GM12878 (cell line): ENCODE measurements at regions not wholly inside any gene's neighbourhood (a gene's known extent, or its start where the extent isn't known, plus 50 kb on each side); places are given as distances from the start of the nearest gene placed in this dataset.

Source experiments
- ATAC-seq: fragments of 200-7000 bp; cut with Tn5 transposase; 3 replicates; pipeline ENCODE4 v1.9.1; 2020; ENCODE audit warnings: mild to moderate bottlenecking, moderate library complexity
- BruUV-seq: library from RNA; stranded (reverse); fragments of 400-500 nt; replicated peaks from 2 replicates; lab custom pipeline; 2021; lab: Mats Ljungman, UMichigan
- CTCF ChIA-PET: fragments of 300-600 bp; sonication (Branson Sonifier 250); formaldehyde crosslinking; extraction: SDS; loops from one replicate; lab custom pipeline; 2021; ENCODE audit warnings: inconsistent platforms; lab: Yijun Ruan, JAX
- POLR2A ChIA-PET: fragments of 350-600 bp; formaldehyde crosslinking; extraction: SDS; loops from one replicate; lab custom pipeline; 2021; ENCODE audit warnings: inconsistent platforms; lab: Charles Lee
- RAD21 ChIA-PET: fragments of 300-600 bp; sonication (Branson Sonifier 250); formaldehyde crosslinking; loops from one replicate; lab custom pipeline; 2023; ENCODE audit warnings: antibody characterized with exemption; ENCODE audit not compliant: unreplicated experiment; lab: Charles Lee
- SMC1A ChIA-PET: fragments of 300-600 bp; sonication (Branson Sonifier 250); formaldehyde crosslinking; loops from one replicate; lab custom pipeline; 2023; ENCODE audit not compliant: unreplicated experiment, uncharacterized antibody; lab: Charles Lee
- DNase-seq: peaks from one replicate; pipeline ENCODE4 v3.0.0-alpha.2; 2011; ENCODE audit warnings: low read depth, low spot score
- FAIRE-seq: peaks from 3 replicates; lab custom pipeline; 2011; peaks lifted over from hg19 to GRCh38; lab: Jason Lieb, UNC
- H2AFZ ChIP-seq: 2 replicates; pipeline ENCODE4 v1.6.0; 2011; ENCODE audit warnings: low read depth, low read length, control low read depth; ENCODE audit not compliant: control insufficient read depth
- H3K27ac ChIP-seq: 2 replicates; pipeline ENCODE4 v1.5.1; 2011; ENCODE audit warnings: control low read depth; ENCODE audit not compliant: control insufficient read depth, insufficient read depth
- H3K27me3 ChIP-seq, 2 experiments: replicated peaks in 1 of 2; 2 replicates each; pipeline versions ENCODE4 v1.6.0 to v1.6.1; 2011; ENCODE audit warnings: low read length in 1 of 2; ENCODE audit not compliant: control insufficient read depth in 2 of 2, insufficient read depth in 2 of 2
- H3K36me3 ChIP-seq, 2 experiments: 2 replicates each; pipeline ENCODE4 v1.5.1; 2011; ENCODE audit warnings: low read length in 1 of 2; ENCODE audit not compliant: control insufficient read depth in 2 of 2, insufficient read depth in 2 of 2
- H3K4me1 ChIP-seq: 2 replicates; pipeline ENCODE4 v1.6.1; 2011; ENCODE audit warnings: mild to moderate bottlenecking, low read length, moderate library complexity, mixed read lengths; ENCODE audit not compliant: control insufficient read depth, insufficient read depth
- H3K4me2 ChIP-seq: 2 replicates; pipeline ENCODE4 v1.6.0; 2011; ENCODE audit warnings: control low read depth; ENCODE audit not compliant: control insufficient read depth, insufficient read depth
- H3K4me3 ChIP-seq: fragments of 200-600 bp; sonication (generic); 2 replicates; pipeline ENCODE4 v1.5.1; 2016
- H3K79me2 ChIP-seq: 2 replicates; pipeline ENCODE4 v1.6.0; 2011; ENCODE audit warnings: low read length; ENCODE audit not compliant: control insufficient read depth, insufficient read depth
- H3K9ac ChIP-seq: 2 replicates; pipeline ENCODE4 v1.8.0; 2011; ENCODE audit warnings: low read length, control low read depth, mixed read lengths; ENCODE audit not compliant: control insufficient read depth, insufficient read depth
- H3K9me3 ChIP-seq: replicated peaks from 3 replicates; pipeline ENCODE4 v1.5.1; 2011; ENCODE audit warnings: mild to moderate bottlenecking, low read length; ENCODE audit not compliant: control insufficient read depth, insufficient read depth
- H4K20me1 ChIP-seq: 2 replicates; pipeline ENCODE4 v1.6.0; 2011; ENCODE audit not compliant: control insufficient read depth, insufficient read depth
- CEBPB ChIP-seq, 2 experiments: fragments of 150-350 bp in 1 of 2; IDR thresholded peaks; 2 replicates each; pipeline ENCODE4 v1.6.1; 2012 to 2014; ENCODE audit warnings: low read depth in 2 of 2, low read length in 2 of 2, borderline replicate concordance in 1 of 2, inconsistent platforms in 1 of 2
- CHD2 ChIP-seq: IDR thresholded peaks from 2 replicates; pipeline ENCODE4 v1.6.1; 2011; ENCODE audit warnings: low read depth, low read length, improper control_type of control experiment, borderline replicate concordance
- EGR1 ChIP-seq, 2 experiments: IDR thresholded peaks; 1 replicate in 1 of 2; 2 replicates in 1 of 2; pipeline ENCODE4 v1.6.1; 2011 to 2012; ENCODE audit warnings: low read depth in 2 of 2, low read length in 2 of 2, borderline replicate concordance in 1 of 2, mild to moderate bottlenecking in 1 of 2, moderate library complexity in 1 of 2
- ETV6 ChIP-seq, 2 experiments: fragments of 450-650 bp in 1 of 2; IDR thresholded peaks in 1 of 2; conservative IDR thresholded peaks in 1 of 2; 2 replicates each; pipeline ENCODE4 v1.6.1; 2014; ENCODE audit warnings: antibody characterized with exemption in 1 of 2, borderline replicate concordance in 1 of 2, low read depth in 1 of 2, mild to moderate bottlenecking in 1 of 2, moderate library complexity in 1 of 2
- PKNOX1 ChIP-seq: fragments of 450-650 bp; IDR thresholded peaks from 2 replicates; pipeline ENCODE4 v1.6.1; 2016; ENCODE audit warnings: mild to moderate bottlenecking
- PML ChIP-seq: IDR thresholded peaks from 2 replicates; pipeline ENCODE4 v1.6.1; 2012; ENCODE audit warnings: low read length, inconsistent platforms
- POLR2AphosphoS5 ChIP-seq: IDR thresholded peaks from 2 replicates; pipeline ENCODE4 v1.6.1; 2011; ENCODE audit warnings: mild to moderate bottlenecking, low read length, inconsistent platforms
- SIN3A ChIP-seq: IDR thresholded peaks from 2 replicates; pipeline ENCODE4 v1.6.1; 2012; ENCODE audit warnings: low read depth, low read length, improper control_type of control experiment
- TARDBP ChIP-seq: IDR thresholded peaks from 2 replicates; pipeline ENCODE4 v1.6.1; 2016; ENCODE audit warnings: borderline replicate concordance
- TCF7 ChIP-seq: IDR thresholded peaks from 2 replicates; pipeline ENCODE4 v1.6.1; 2014; ENCODE audit warnings: antibody characterized with exemption, borderline replicate concordance
- YY1 ChIP-seq: IDR thresholded peaks from 2 replicates; pipeline ENCODE4 v1.6.1; 2011; ENCODE audit warnings: low read depth, mild to moderate bottlenecking, low read length
- ZBTB11 ChIP-seq: fragments of 450-650 bp; formaldehyde crosslinking; IDR thresholded peaks from 2 replicates; pipeline ENCODE4 v1.5.0; 2022; ENCODE audit warnings: mild to moderate bottlenecking, missing genetic modification characterization
- WGBS: methylation state at CpG from one replicate; pipeline ENCODE4 v1.1.6; 2016; ENCODE audit warnings: low lambda C conversion rate; ENCODE audit not compliant: insufficient replicate concordance, insufficient coverage; ENCODE audit errors: missing lambda C conversion rate; 5-methylcytosine and 5-hydroxymethylcytosine counted together
- in situ Hi-C: fragments of 300-500 bp; cut with MboI; formaldehyde crosslinking; loops from 9 replicates; pipeline ENCODE4 v1.14.3; 2018; ENCODE audit warnings: mixed read lengths
- intact Hi-C: fragments of 100-400 bp; cut with micrococcal nuclease; formaldehyde crosslinking; loops from one replicate; pipeline ENCODE4 v1.14.2; 2022; ENCODE audit not compliant: unreplicated experiment

DNA sequence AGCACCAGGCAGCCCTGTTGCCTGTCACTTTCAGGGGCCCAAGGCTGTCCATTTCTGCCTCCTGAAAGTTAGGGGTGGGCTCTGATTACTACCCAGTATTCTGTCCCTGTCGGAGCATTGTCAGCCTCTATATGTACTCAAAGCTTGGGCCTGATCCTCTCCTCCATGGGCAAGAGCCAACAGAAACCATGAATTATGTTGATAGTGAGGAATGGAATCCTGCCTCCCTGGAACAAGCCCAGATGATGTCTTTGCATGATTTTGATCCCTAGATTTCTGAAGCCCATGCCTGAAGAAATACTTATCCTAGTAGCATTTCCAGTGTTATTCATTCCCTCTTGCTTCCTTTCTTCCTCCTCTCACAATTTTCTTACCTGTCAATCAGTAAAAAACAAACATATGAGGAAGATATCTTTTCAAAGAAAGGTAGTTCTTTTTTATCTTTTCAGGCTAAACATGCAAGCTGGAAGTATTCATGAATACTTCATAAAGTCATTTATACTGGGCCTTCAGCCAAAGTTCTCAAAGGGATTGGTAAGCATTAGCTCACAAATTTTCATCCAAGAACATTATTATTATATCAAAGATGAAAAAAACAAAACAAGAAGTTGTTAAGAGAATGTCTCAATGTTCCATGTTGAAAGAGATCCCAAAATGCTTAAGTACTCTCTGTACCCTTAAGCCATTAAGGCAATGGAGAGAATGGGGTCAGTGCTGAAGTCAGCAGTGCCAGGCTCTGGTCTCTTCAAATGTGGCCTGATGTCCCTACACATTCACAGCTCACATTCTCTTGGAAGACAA is 171.7 kb downstream of the NHLRC3 start:
- ATAC-seq (no peak), DNase-seq (no peak), FAIRE-seq (no peak)
- WGBS, result 32% methylated on average over 1 of the region's 1 CpG
- ChIA-PET POLR2A (no interaction called here), SMC1A (no interaction called here), RAD21 (interaction anchor here (0.6 to 1.2 kb wide), 2 partner anchors 96 to 406 kb away, joined by 3 read pairs; no protein-coding TSS in a partner anchor), CTCF (interaction anchor here (1.4 kb wide), 1 partner anchor 64 kb away, joined by 4 read pairs; no protein-coding TSS in a partner anchor)
- BruUV-seq, result no TSS peak
- Histone ChIP-seq H3K79me2 (no peaks in the 10 kb centered on the region), H2AFZ (no peak overlapping the region), H3K9me3 (no peaks in the 10 kb centered on the region), H3K4me3 (no peak overlapping the region), H3K4me1 (no peaks in the 10 kb centered on the region), H3K4me2 (no peak overlapping the region), H3K27me3 (no peaks in the 10 kb centered on the region), H3K36me3 (no peaks in the 10 kb centered on the region), H4K20me1 (no peaks in the 10 kb centered on the region), H3K27ac (no peak overlapping the region), H3K9ac (no peak overlapping the region)
- TF ChIP-seq TCF7, result no peak
- no peak for TF ChIP-seq ZBTB11 (CRISPR knock-in tag)
- TF ChIP-seq EGR1 (IDR thresholded peaks at IDR 0.05; ENCODE audit: borderline replicate concordance in 1 of 2, low read depth in 2 of 2, low read length in 2 of 2), result no peak
- TF ChIP-seq PML, result no peak
- TF ChIP-seq PKNOX1, result no peak
- no peak for TF ChIP-seq ETV6 (conservative IDR thresholded peaks at IDR 0.05 in 1 of 2, IDR thresholded peaks at IDR 0.05 in 1 of 2; ENCODE audit: borderline replicate concordance in 1 of 2, low read depth in 1 of 2)
- no peak for TF ChIP-seq SIN3A
- TF ChIP-seq YY1, result no peak
- no peak for TF ChIP-seq TARDBP
- TF ChIP-seq CHD2, result no peak
- TF ChIP-seq CEBPB (IDR thresholded peaks at IDR 0.05; ENCODE audit: borderline replicate concordance in 1 of 2, low read depth in 2 of 2, low read length in 2 of 2), result no peak
- TF ChIP-seq POLR2AphosphoS5, result no peak
- in situ Hi-C loops, result no loop called here
- intact Hi-C loops, result no loop called here
